AG04449 (cell line): ENCODE measurements at regions not wholly inside any gene's neighbourhood (a gene's known extent, or its start where the extent isn't known, plus 50 kb on each side); places are given as distances from the start of the nearest gene placed in this dataset.

Experiments
- CTCF ChIA-PET: fragments of 350-600 bp; formaldehyde crosslinking; extraction: SDS; loops from one replicate; lab custom pipeline; 2021; ENCODE audit warnings: antibody characterized with exemption; lab: Yijun Ruan, JAX
- POLR2A ChIA-PET: fragments of 400-600, 350-600 bp; formaldehyde crosslinking; extraction: SDS; loops from one replicate; lab custom pipeline; 2020; ENCODE audit warnings: antibody characterized with exemption, inconsistent platforms; lab: Yijun Ruan, JAX
- DNase-seq: peaks from one replicate; pipeline ENCODE4 v3.0.0-alpha.2; 2010; ENCODE audit warnings: low read depth, low spot score
- H3K4me3 ChIP-seq: 2 replicates; pipeline ENCODE4 v1.5.1; 2011; ENCODE audit warnings: low read depth, mild to moderate bottlenecking, control low read depth, low read length
- CTCF ChIP-seq: IDR thresholded peaks from one replicate; pipeline ENCODE4 v1.5.1; 2011; ENCODE audit warnings: mild to moderate bottlenecking, moderate library complexity, low read length, control low read depth, inconsistent platforms; ENCODE audit not compliant: insufficient read depth; ENCODE audit errors: missing control alignments

- CTCF ChIA-PET = interaction anchor here (0.8 kb wide), 1 partner anchor 9 kb away, joined by 3 read pairs; no protein-coding TSS in a partner anchor
- no peak overlapping the region for H3K4me3 ChIP-seq
- no peak for DNase-seq
- POLR2A ChIA-PET = no interaction called here
- TF ChIP-seq CTCF = no peak
These were observed 249.8 kb upstream of the CPEB2 start for GRCh38 chr4:14752341-14753046.

GRCh38 chr4:14767142-14767541 lies 235.1 kb upstream of the CPEB2 start:
- H3K4me3 ChIP-seq = no peak overlapping the region
- DNase-seq = no peak
- ChIA-PET POLR2A (no interaction called here), CTCF (no interaction called here)
- TF ChIP-seq CTCF = no peak

GRCh38 chr4:14768449-14768848 lies 233.8 kb upstream of the CPEB2 start:
- no peak for DNase-seq
- ChIA-PET POLR2A (no interaction called here), CTCF (no interaction called here)
- H3K4me3 ChIP-seq = no peak overlapping the region
- TF ChIP-seq CTCF = no peak

- no peak for TF ChIP-seq CTCF
- H3K4me3 ChIP-seq = no peak overlapping the region
- no peak for DNase-seq
- ChIA-PET CTCF (no interaction called here), POLR2A (no interaction called here)
These were observed 232.3 kb upstream of the CPEB2 start for GRCh38 chr4:14769993-14770392.

- no peak for TF ChIP-seq CTCF
- CTCF ChIA-PET = no interaction called here
- no peak for DNase-seq
- POLR2A ChIA-PET = no interaction called here
- no peak overlapping the region for H3K4me3 ChIP-seq
These were observed 231.2 kb upstream of the CPEB2 start for GRCh38 chr4:14771094-14771493.

- ChIA-PET CTCF (no interaction called here), POLR2A (no interaction called here)
- no peak for DNase-seq
- no peak for TF ChIP-seq CTCF
- no peak overlapping the region for H3K4me3 ChIP-seq
These were observed 230.6 kb upstream of the CPEB2 start for GRCh38 chr4:14771504-14772175.
